ENCODE measurements at regions not wholly inside any gene's neighbourhood (a gene's known extent, or its start where the extent isn't known, plus 50 kb on each side); places are given as distances from the start of the nearest gene placed in this dataset.

- Mint-ChIP-seq H3K4me3 (ENCODE audit: low read depth, unreplicated experiment) (no peak overlapping the region), H3K27me3 (ENCODE audit: unreplicated experiment) (no peaks in the 10 kb centered on the region), H3K9me3 (ENCODE audit: low read depth, unreplicated experiment) (no peaks in the 10 kb centered on the region), H3K36me3 (ENCODE audit: insufficient read depth, unreplicated experiment) (no peaks in the 10 kb centered on the region), H3K4me1 (ENCODE audit: low read depth, unreplicated experiment) (no peaks in the 10 kb centered on the region), H3K27ac (ENCODE audit: unreplicated experiment) (no peak overlapping the region)
- CTCF ChIA-PET, result no interaction called here
- no peak for TF ChIP-seq CTCF (IDR thresholded peaks at IDR 0.05; ENCODE audit: unreplicated experiment)
- intact Hi-C loops (cut with micrococcal nuclease; ENCODE audit: unreplicated experiment), result no loop called here
- DNase-seq, result no peak
- BruUV-seq (replicated peaks), result no TSS peak
Measured at GRCh38 chr13:99125326-99125915, 75.2 kb upstream of the UBAC2 start.

- no peaks in the 10 kb centered on the region for H3K9me3 Mint-ChIP-seq (ENCODE audit: low read depth, unreplicated experiment)
Measured at GRCh38 chr13:99126821-99127220, 73.8 kb upstream of the UBAC2 start.

DNA sequence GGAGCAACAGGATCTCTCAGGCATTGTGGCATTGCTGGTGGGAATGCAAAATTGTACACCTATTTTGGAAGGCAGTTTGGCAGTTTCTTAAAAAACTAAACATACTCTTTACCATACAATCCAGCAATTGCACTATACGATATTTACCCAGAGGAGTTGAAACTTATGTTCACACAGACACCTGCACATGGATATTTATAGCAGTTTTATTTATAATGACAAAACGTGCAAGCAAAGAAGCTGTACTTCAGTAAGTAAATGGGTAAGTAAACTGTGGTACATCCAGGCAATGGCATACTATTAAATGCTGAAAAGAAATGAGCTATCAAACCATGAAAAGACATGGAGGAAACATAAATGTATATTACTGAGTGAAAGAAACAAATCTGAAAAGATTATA is 71.6 kb upstream of the UBAC2 start:
- BruUV-seq (replicated peaks), result no TSS peak
- Mint-ChIP-seq H3K27me3 (ENCODE audit: unreplicated experiment) (no peaks in the 10 kb centered on the region), H3K36me3 (ENCODE audit: insufficient read depth, unreplicated experiment) (no peaks in the 10 kb centered on the region), H3K4me3 (ENCODE audit: low read depth, unreplicated experiment) (no peak overlapping the region), H3K27ac (ENCODE audit: unreplicated experiment) (no peak overlapping the region), H3K9me3 (ENCODE audit: low read depth, unreplicated experiment) (no peaks in the 10 kb centered on the region), H3K4me1 (ENCODE audit: low read depth, unreplicated experiment) (no peaks in the 10 kb centered on the region)
- intact Hi-C loops (cut with micrococcal nuclease; ENCODE audit: unreplicated experiment), result no loop called here
- TF ChIP-seq CTCF (IDR thresholded peaks at IDR 0.05; ENCODE audit: unreplicated experiment), result no peak
- DNase-seq, result no peak
- CTCF ChIA-PET, result no interaction called here

More at GRCh38 chr13:99126821-99127220, 73.8 kb upstream of the UBAC2 start:
- intact Hi-C loops (cut with micrococcal nuclease; ENCODE audit: unreplicated experiment), result no loop called here
- H3K27ac Mint-ChIP-seq (ENCODE audit: unreplicated experiment), result no peak overlapping the region
- DNase-seq, result no peak
- no peak overlapping the region for H3K4me3 Mint-ChIP-seq (ENCODE audit: low read depth, unreplicated experiment)
- no peaks in the 10 kb centered on the region for H3K27me3 Mint-ChIP-seq (ENCODE audit: unreplicated experiment)
- no peaks in the 10 kb centered on the region for H3K4me1 Mint-ChIP-seq (ENCODE audit: low read depth, unreplicated experiment)
- no TSS peak for BruUV-seq (replicated peaks)
- TF ChIP-seq CTCF (IDR thresholded peaks at IDR 0.05; ENCODE audit: unreplicated experiment), result no peak
- no peaks in the 10 kb centered on the region for H3K36me3 Mint-ChIP-seq (ENCODE audit: insufficient read depth, unreplicated experiment)
- CTCF ChIA-PET, result no interaction called here

GRCh38 chr13:99129951-99130350 is 70.7 kb upstream of the UBAC2 start:
- CTCF ChIA-PET, result no interaction called here
- intact Hi-C loops (cut with micrococcal nuclease; ENCODE audit: unreplicated experiment), result no loop called here
- Mint-ChIP-seq H3K4me1 (ENCODE audit: low read depth, unreplicated experiment) (no peaks in the 10 kb centered on the region), H3K27me3 (ENCODE audit: unreplicated experiment) (no peaks in the 10 kb centered on the region), H3K4me3 (ENCODE audit: low read depth, unreplicated experiment) (no peak overlapping the region), H3K36me3 (ENCODE audit: insufficient read depth, unreplicated experiment) (no peaks in the 10 kb centered on the region), H3K27ac (ENCODE audit: unreplicated experiment) (no peak overlapping the region), H3K9me3 (ENCODE audit: low read depth, unreplicated experiment) (no peaks in the 10 kb centered on the region)
- TF ChIP-seq CTCF (IDR thresholded peaks at IDR 0.05; ENCODE audit: unreplicated experiment), result no peak
- BruUV-seq (replicated peaks), result no TSS peak
- DNase-seq, result no peak

All from Calu3 (cell line).